Panc1 (cell line): ENCODE measurements at regions not wholly inside any gene's neighbourhood (a gene's known extent, or its start where the extent isn't known, plus 50 kb on each side); places are given as distances from the start of the nearest gene placed in this dataset.

Experiments used
- ATAC-seq: fragments of 200-7000 bp; cut with Tn5 transposase; 2 replicates; pipeline ENCODE4 v1.9.1; 2020; ENCODE audit warnings: mild to moderate bottlenecking, moderate library complexity
- BruUV-seq: library from RNA; stranded (reverse); fragments of 400-500 nt; replicated peaks from 2 replicates; lab custom pipeline; 2021; lab: Mats Ljungman, UMichigan
- CTCF ChIA-PET: fragments of 300-600 bp; sonication (Branson Sonifier 250); formaldehyde crosslinking; loops from one replicate; lab custom pipeline; 2022; ENCODE audit warnings: antibody characterized with exemption; lab: Charles Lee
- POLR2A ChIA-PET: fragments of 300-600 bp; sonication (Branson Sonifier 250); formaldehyde crosslinking; loops from one replicate; lab custom pipeline; 2022; ENCODE audit warnings: antibody characterized with exemption; lab: Charles Lee
- DNase-seq: peaks from one replicate; pipeline ENCODE4 v3.0.0-alpha.2; 2010; ENCODE audit warnings: low read depth, low spot score
- H3K27ac ChIP-seq: 2 replicates; pipeline ENCODE4 v1.5.1; 2011; ENCODE audit warnings: mild to moderate bottlenecking, low read length, inconsistent platforms
- H3K27me3 ChIP-seq: fragments of 200-500 bp; sonication (Bioruptor generic); 2 replicates; pipeline ENCODE4 v1.6.0; 2014; ENCODE audit warnings: low read length, inconsistent platforms; ENCODE audit not compliant: control insufficient read depth, insufficient read depth
- H3K36me3 ChIP-seq: fragments of 200-500 bp; sonication (Bioruptor generic); 2 replicates; pipeline ENCODE4 v1.5.1; 2014; ENCODE audit warnings: inconsistent platforms, mild to moderate bottlenecking, low read length, moderate library complexity; ENCODE audit not compliant: control insufficient read depth, insufficient read depth
- H3K4me1 ChIP-seq: 2 replicates; pipeline ENCODE4 v1.5.1; 2011; ENCODE audit warnings: inconsistent platforms, mild to moderate bottlenecking, low read length, moderate library complexity; ENCODE audit not compliant: control insufficient read depth, insufficient read depth
- H3K4me3 ChIP-seq, 2 experiments: 2 replicates each; pipeline ENCODE4 v1.5.1; 2011 to 2012; ENCODE audit warnings: low read depth in 2 of 2, low read length in 2 of 2, mild to moderate bottlenecking in 2 of 2, inconsistent platforms in 1 of 2, moderate library complexity in 1 of 2
- H3K9me3 ChIP-seq: fragments of 200-500 bp; sonication (Bioruptor generic); 2 replicates; pipeline ENCODE4 v1.5.1; 2014; ENCODE audit warnings: low read depth, mild to moderate bottlenecking, inconsistent platforms, low read length, moderate library complexity; ENCODE audit not compliant: control insufficient read depth, insufficient read depth
- POLR2AphosphoS5 ChIP-seq: IDR thresholded peaks from 2 replicates; pipeline ENCODE4 v1.6.1; 2012; ENCODE audit warnings: mild to moderate bottlenecking, low read depth, low read length, moderate library complexity
- SIN3A ChIP-seq: IDR thresholded peaks from 2 replicates; pipeline ENCODE4 v1.6.1; 2012; ENCODE audit warnings: low read depth, mild to moderate bottlenecking, low read length, moderate library complexity, borderline replicate concordance; ENCODE audit not compliant: insufficient read depth
- TCF7L2 ChIP-seq: IDR thresholded peaks from 2 replicates; pipeline ENCODE4 v1.6.1; 2011; ENCODE audit warnings: mild to moderate bottlenecking, low read depth, low read length, inconsistent platforms
- in situ Hi-C: cut with HindIII; loops from 2 replicates; pipeline ENCODE4 v1.10.0; 2016; ENCODE audit warnings: low sequenced_read_pairs, low pct_unique_long_range_greater_than_20kb
- intact Hi-C: fragments of 100-400 bp; cut with micrococcal nuclease; formaldehyde crosslinking; loops from one replicate; pipeline ENCODE4 v1.10.0; 2022; ENCODE audit not compliant: unreplicated experiment
- TF ChIP-seq, protein P1 (sequence below), 2 experiments: IDR thresholded peaks; 2 replicates each; pipeline ENCODE4 v1.6.1; 2011 to 2012; ENCODE audit warnings: low read depth in 2 of 2, control low read depth in 1 of 2, low read length in 1 of 2, mild to moderate bottlenecking in 1 of 2, moderate library complexity in 1 of 2; ENCODE audit not compliant: insufficient read depth in 1 of 2
- TF ChIP-seq, protein P2 (sequence below): fragments of 450-650 bp; IDR thresholded peaks from 2 replicates; pipeline ENCODE4 v1.5.1; 2017; ENCODE audit warnings: mild to moderate bottlenecking

DNA sequence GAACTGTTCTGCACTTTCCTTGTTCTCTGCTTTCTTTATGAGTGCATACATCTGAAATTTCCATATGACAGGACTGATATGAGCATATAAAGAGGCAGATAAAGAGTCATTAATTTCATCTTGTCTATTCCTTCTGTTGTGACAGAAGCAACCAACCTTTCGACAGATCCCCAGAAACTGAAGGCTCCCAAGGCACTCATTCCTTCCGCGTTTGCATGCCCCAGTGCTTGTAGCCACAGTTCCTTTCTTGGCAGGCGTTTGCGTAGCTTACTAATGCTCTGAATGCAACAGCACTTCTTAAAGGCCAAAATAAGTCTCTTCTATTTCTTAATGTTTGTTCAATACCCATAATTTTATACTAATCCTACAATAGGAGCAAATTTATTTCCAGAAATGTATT lies 94.0 kb upstream of the TBL1X start:
- BruUV-seq = no TSS peak
- Histone ChIP-seq H3K9me3 (no peaks in the 10 kb centered on the region), H3K27me3 (no peaks in the 10 kb centered on the region), H3K4me3 (no peak overlapping the region), H3K4me1 (no peaks in the 10 kb centered on the region), H3K36me3 (no peaks in the 10 kb centered on the region), H3K27ac (no peak overlapping the region)
- ATAC-seq (no peak), DNase-seq (no peak)
- TF ChIP-seq, protein P1, sequence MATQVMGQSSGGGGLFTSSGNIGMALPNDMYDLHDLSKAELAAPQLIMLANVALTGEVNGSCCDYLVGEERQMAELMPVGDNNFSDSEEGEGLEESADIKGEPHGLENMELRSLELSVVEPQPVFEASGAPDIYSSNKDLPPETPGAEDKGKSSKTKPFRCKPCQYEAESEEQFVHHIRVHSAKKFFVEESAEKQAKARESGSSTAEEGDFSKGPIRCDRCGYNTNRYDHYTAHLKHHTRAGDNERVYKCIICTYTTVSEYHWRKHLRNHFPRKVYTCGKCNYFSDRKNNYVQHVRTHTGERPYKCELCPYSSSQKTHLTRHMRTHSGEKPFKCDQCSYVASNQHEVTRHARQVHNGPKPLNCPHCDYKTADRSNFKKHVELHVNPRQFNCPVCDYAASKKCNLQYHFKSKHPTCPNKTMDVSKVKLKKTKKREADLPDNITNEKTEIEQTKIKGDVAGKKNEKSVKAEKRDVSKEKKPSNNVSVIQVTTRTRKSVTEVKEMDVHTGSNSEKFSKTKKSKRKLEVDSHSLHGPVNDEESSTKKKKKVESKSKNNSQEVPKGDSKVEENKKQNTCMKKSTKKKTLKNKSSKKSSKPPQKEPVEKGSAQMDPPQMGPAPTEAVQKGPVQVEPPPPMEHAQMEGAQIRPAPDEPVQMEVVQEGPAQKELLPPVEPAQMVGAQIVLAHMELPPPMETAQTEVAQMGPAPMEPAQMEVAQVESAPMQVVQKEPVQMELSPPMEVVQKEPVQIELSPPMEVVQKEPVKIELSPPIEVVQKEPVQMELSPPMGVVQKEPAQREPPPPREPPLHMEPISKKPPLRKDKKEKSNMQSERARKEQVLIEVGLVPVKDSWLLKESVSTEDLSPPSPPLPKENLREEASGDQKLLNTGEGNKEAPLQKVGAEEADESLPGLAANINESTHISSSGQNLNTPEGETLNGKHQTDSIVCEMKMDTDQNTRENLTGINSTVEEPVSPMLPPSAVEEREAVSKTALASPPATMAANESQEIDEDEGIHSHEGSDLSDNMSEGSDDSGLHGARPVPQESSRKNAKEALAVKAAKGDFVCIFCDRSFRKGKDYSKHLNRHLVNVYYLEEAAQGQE (IDR thresholded peaks at IDR 0.05; ENCODE audit: insufficient read depth in 1 of 2, low read depth in 2 of 2, low read length in 1 of 2) = no peak
- TF ChIP-seq TCF7L2 (no peak), SIN3A (no peak), POLR2AphosphoS5 (no peak)
- TF ChIP-seq, protein P2, sequence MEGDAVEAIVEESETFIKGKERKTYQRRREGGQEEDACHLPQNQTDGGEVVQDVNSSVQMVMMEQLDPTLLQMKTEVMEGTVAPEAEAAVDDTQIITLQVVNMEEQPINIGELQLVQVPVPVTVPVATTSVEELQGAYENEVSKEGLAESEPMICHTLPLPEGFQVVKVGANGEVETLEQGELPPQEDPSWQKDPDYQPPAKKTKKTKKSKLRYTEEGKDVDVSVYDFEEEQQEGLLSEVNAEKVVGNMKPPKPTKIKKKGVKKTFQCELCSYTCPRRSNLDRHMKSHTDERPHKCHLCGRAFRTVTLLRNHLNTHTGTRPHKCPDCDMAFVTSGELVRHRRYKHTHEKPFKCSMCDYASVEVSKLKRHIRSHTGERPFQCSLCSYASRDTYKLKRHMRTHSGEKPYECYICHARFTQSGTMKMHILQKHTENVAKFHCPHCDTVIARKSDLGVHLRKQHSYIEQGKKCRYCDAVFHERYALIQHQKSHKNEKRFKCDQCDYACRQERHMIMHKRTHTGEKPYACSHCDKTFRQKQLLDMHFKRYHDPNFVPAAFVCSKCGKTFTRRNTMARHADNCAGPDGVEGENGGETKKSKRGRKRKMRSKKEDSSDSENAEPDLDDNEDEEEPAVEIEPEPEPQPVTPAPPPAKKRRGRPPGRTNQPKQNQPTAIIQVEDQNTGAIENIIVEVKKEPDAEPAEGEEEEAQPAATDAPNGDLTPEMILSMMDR = no peak
- ChIA-PET POLR2A (no interaction called here), CTCF (no interaction called here)
- intact Hi-C loops = no loop called here
- in situ Hi-C loops = no loop called here

DNA sequence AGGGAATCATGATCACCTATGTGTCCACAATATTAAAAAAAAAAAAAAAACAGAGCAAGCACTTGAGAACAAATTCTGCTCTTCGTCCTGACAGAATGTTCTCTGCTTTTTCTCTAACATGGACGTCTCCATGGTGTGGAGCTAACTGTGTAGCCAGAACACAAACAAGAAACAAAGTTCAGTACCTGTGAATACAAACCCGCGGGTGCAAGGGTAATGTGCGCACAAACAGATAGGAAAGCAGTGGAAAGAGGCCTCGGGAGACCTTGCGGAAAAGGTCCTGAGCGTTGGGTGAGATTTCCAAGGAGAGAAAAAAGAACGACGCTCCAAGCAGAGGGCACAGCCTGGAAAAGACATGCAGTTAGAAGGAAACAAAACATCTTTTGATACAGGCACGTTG lies 92.0 kb upstream of the TBL1X start:
- BruUV-seq = no TSS peak
- ChIA-PET CTCF (no interaction called here), POLR2A (no interaction called here)
- no peaks in the 10 kb centered on the region for H3K4me1 ChIP-seq
- ATAC-seq = no peak
- TF ChIP-seq, protein P2 = no peak
- no peak for TF ChIP-seq SIN3A
- TF ChIP-seq POLR2AphosphoS5 = no peak
- TF ChIP-seq, protein P1 (IDR thresholded peaks at IDR 0.05; ENCODE audit: insufficient read depth in 1 of 2, low read depth in 2 of 2, low read length in 1 of 2) = no peak
- TF ChIP-seq TCF7L2 = no peak
- in situ Hi-C loops = no loop called here
- H3K27ac ChIP-seq = no peak overlapping the region
- DNase-seq = no peak
- no peaks in the 10 kb centered on the region for H3K36me3 ChIP-seq
- intact Hi-C loops = no loop called here
- no peak overlapping the region for H3K4me3 ChIP-seq
- no peaks in the 10 kb centered on the region for H3K9me3 ChIP-seq
- no peaks in the 10 kb centered on the region for H3K27me3 ChIP-seq
